Skeletal muscle tissue (tissue), 3 donors: ENCODE measurements at regions not wholly inside any gene's neighbourhood (a gene's known extent, or its start where the extent isn't known, plus 50 kb on each side); places are given as distances from the start of the nearest gene placed in this dataset.
"Not testable (repeated sequence)": the region's sequence is repeated elsewhere in the genome, so short reads cannot be mapped to it uniquely, and the experiment has no call there.

Experiments used
- H3K27ac ChIP-seq: one replicate; pipeline ENCODE4 v1.7.0; 2013; ENCODE audit warnings: mild to moderate bottlenecking, low read depth, low read length, inconsistent platforms
- H3K27me3 ChIP-seq, 3 donors: one replicate each; pipeline ENCODE4 v1.7.0; 2013; ENCODE audit warnings: low read length in 3 of 3; ENCODE audit not compliant: control insufficient read depth in 3 of 3, insufficient read depth in 3 of 3
- H3K36me3 ChIP-seq, 3 donors: one replicate each; pipeline ENCODE4 v1.7.0; 2013; ENCODE audit warnings: low read length in 3 of 3; ENCODE audit not compliant: control insufficient read depth in 3 of 3, insufficient read depth in 3 of 3
- H3K4me1 ChIP-seq, 3 donors: one replicate each; pipeline ENCODE4 v1.7.0; 2013; ENCODE audit warnings: low read length in 3 of 3, mild to moderate bottlenecking in 3 of 3; ENCODE audit not compliant: control insufficient read depth in 3 of 3, insufficient read depth in 3 of 3
- H3K4me3 ChIP-seq, 3 donors: one replicate each; pipeline ENCODE4 v1.7.0; 2013; ENCODE audit warnings: low read length in 3 of 3
- H3K9ac ChIP-seq, 3 donors: one replicate each; pipeline ENCODE4 v1.7.0; 2013; ENCODE audit warnings: low read length in 3 of 3, mild to moderate bottlenecking in 3 of 3, moderate library complexity in 2 of 3, low read depth in 1 of 3
- H3K9me3 ChIP-seq, 3 donors: one replicate each; pipeline ENCODE4 v1.7.0; 2013; ENCODE audit warnings: low read length in 3 of 3; ENCODE audit not compliant: control insufficient read depth in 3 of 3
- donor health status: Osteomylitis.

- Histone ChIP-seq H3K9me3 (no peaks in the 10 kb centered on the region), H3K36me3 (no peaks in the 10 kb centered on the region), H3K27me3 (no peaks in the 10 kb centered on the region), H3K4me1 (no peaks in the 10 kb centered on the region), H3K4me3 (no peak overlapping the region), H3K27ac (no peak overlapping the region), H3K9ac (no peak overlapping the region)
Observed at GRCh38 chr1:166695115-166695514, 144.2 kb upstream of the POGK start.

GRCh38 chr1:166695834-166696233 is 143.4 kb upstream of the POGK start:
- H3K27me3 ChIP-seq, H3K4me1 ChIP-seq, H3K27ac ChIP-seq, H3K4me3 ChIP-seq, H3K36me3 ChIP-seq, H3K9ac ChIP-seq, H3K9me3 ChIP-seq: not testable (repeated sequence)

GRCh38 chr1:166698771-166699170 is 140.5 kb upstream of the POGK start:
- Histone ChIP-seq H3K4me3 (no peak overlapping the region), H3K27me3 (no peaks in the 10 kb centered on the region), H3K9ac (no peak overlapping the region), H3K4me1 (no peaks in the 10 kb centered on the region), H3K9me3 (no peaks in the 10 kb centered on the region), H3K27ac (no peak overlapping the region), H3K36me3 (no peaks in the 10 kb centered on the region)

GRCh38 chr1:166699613-166700012 is 139.7 kb upstream of the POGK start:
- no peak overlapping the region for H3K9ac ChIP-seq
- H3K27ac ChIP-seq: no peak overlapping the region
- H3K4me3 ChIP-seq: no peak overlapping the region
- no peaks in the 10 kb centered on the region for H3K9me3 ChIP-seq
- no peaks in the 10 kb centered on the region for H3K27me3 ChIP-seq
- H3K4me1 ChIP-seq: no peaks in the 10 kb centered on the region
- H3K36me3 ChIP-seq: no peaks in the 10 kb centered on the region

- Histone ChIP-seq H3K4me1 (no peaks in the 10 kb centered on the region), H3K27me3 (no peaks in the 10 kb centered on the region), H3K27ac (no peak overlapping the region), H3K36me3 (no peaks in the 10 kb centered on the region), H3K9me3 (no peaks in the 10 kb centered on the region), H3K4me3 (no peak overlapping the region), H3K9ac (no peak overlapping the region)
Observed at GRCh38 chr1:166700696-166701095, 138.6 kb upstream of the POGK start.

- Histone ChIP-seq H3K4me3 (no peak overlapping the region), H3K27ac (no peak overlapping the region), H3K27me3 (no peaks in the 10 kb centered on the region), H3K36me3 (no peaks in the 10 kb centered on the region), H3K9me3 (no peaks in the 10 kb centered on the region), H3K4me1 (no peaks in the 10 kb centered on the region), H3K9ac (no peak overlapping the region)
Observed at GRCh38 chr1:166701603-166702100, 137.6 kb upstream of the POGK start.

- no peaks in the 10 kb centered on the region for H3K9me3 ChIP-seq
- no peak overlapping the region for H3K9ac ChIP-seq
- H3K27me3 ChIP-seq: no peaks in the 10 kb centered on the region
- no peak overlapping the region for H3K4me3 ChIP-seq
- H3K27ac ChIP-seq: no peak overlapping the region
- H3K4me1 ChIP-seq: no peaks in the 10 kb centered on the region
- no peaks in the 10 kb centered on the region for H3K36me3 ChIP-seq
Observed at GRCh38 chr1:166703141-166703540, 136.1 kb upstream of the POGK start.

- Histone ChIP-seq H3K36me3 (no peaks in the 10 kb centered on the region), H3K4me3 (no peak overlapping the region), H3K27me3 (no peaks in the 10 kb centered on the region), H3K9me3 (no peaks in the 10 kb centered on the region), H3K27ac (no peak overlapping the region), H3K4me1 (no peaks in the 10 kb centered on the region), H3K9ac (no peak overlapping the region)
Observed at GRCh38 chr1:166703726-166704462, 135.4 kb upstream of the POGK start.

GRCh38 chr1:166705376-166706289 is 133.6 kb upstream of the POGK start:
- Histone ChIP-seq H3K36me3 (no peaks in the 10 kb centered on the region), H3K4me3 (no peak overlapping the region), H3K9ac (no peak overlapping the region), H3K9me3 (no peaks in the 10 kb centered on the region), H3K4me1 (no peaks in the 10 kb centered on the region), H3K27me3 (no peaks in the 10 kb centered on the region), H3K27ac (no peak overlapping the region)

GRCh38 chr1:166716620-166717019 is 122.7 kb upstream of the POGK start:
- H3K27me3 ChIP-seq: no peaks in the 10 kb centered on the region
- H3K9me3 ChIP-seq: peaks cover 0 to 4% (median 2%) of the 10 kb centered on the region in 3 donors
- H3K36me3 ChIP-seq: no peaks in the 10 kb centered on the region
- H3K4me3 ChIP-seq: no peak overlapping the region
- H3K27ac ChIP-seq: no peak overlapping the region
- no peaks in the 10 kb centered on the region for H3K4me1 ChIP-seq
- H3K9ac ChIP-seq: no peak overlapping the region
